GM12892 (cell line): ENCODE measurements at regions not wholly inside any gene's neighbourhood (a gene's known extent, or its start where the extent isn't known, plus 50 kb on each side); places are given as distances from the start of the nearest gene placed in this dataset.

Experiments
- POLR2A ChIP-seq: IDR thresholded peaks from 2 replicates; pipeline ENCODE4 v1.6.1; 2011; ENCODE audit warnings: low read depth, low read length, control low read depth
- POLR2AphosphoS5 ChIP-seq: IDR thresholded peaks from 2 replicates; pipeline ENCODE4 v1.6.1; 2011; ENCODE audit warnings: low read depth, low read length, control low read depth

DNA sequence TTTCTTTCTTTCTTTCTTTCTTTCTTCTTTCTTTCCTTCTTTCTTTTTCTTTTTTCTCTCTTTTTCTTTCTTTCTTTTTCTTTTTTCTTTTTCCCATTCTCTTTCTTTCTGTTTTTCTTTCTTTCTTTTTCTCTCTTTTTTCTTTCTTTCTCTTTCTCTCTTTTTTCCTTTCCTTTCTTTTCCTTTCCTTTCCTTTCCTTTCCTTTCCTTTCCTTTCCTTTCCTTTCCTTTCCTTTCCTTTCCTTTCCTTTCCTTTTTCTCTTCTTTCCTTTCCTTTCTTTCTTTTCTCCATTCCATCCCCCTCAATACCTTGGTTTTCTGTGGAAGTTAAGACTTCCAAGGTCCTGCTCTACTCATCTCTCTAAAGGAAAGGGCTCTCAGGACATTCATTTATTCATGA is 102.8 kb upstream of the CLNK start:
- no peak for TF ChIP-seq POLR2A
- TF ChIP-seq POLR2AphosphoS5, result no peak
